Kidney (tissue), 13 donors: ENCODE measurements at regions not wholly inside any gene's neighbourhood (a gene's known extent, or its start where the extent isn't known, plus 50 kb on each side); places are given as distances from the start of the nearest gene placed in this dataset.

Experiments
- DNase-seq, 5 donors: peaks; one replicate each; pipeline ENCODE4 v3.0.0-alpha.2; 2013 to 2020
- FAIRE-seq: peaks from 2 replicates; lab custom pipeline; 2012; peaks lifted over from hg19 to GRCh38; lab: Jason Lieb, UNC
- H3K27ac ChIP-seq, 2 donors: one replicate each; pipeline ENCODE4 v1.7.0; 2013; ENCODE audit warnings: low read depth in 2 of 2, low read length in 2 of 2, inconsistent platforms in 1 of 2
- H3K27me3 ChIP-seq: one replicate; pipeline ENCODE4 v1.7.1; 2013; ENCODE audit warnings: low read length, inconsistent platforms; ENCODE audit not compliant: control insufficient read depth, insufficient read depth
- H3K36me3 ChIP-seq, 3 donors: one replicate each; pipeline versions ENCODE4 v1.7.0 to v1.7.1; 2013; ENCODE audit warnings: low read length in 3 of 3, control low read depth in 1 of 3, inconsistent platforms in 1 of 3; ENCODE audit not compliant: insufficient read depth in 3 of 3, control insufficient read depth in 2 of 3
- H3K4me1 ChIP-seq, 3 donors: one replicate each; pipeline versions ENCODE4 v1.7.0 to v1.7.1; 2013; ENCODE audit warnings: low read length in 3 of 3, inconsistent platforms in 1 of 3, low read depth in 1 of 3; ENCODE audit not compliant: control insufficient read depth in 2 of 3, insufficient read depth in 2 of 3
- H3K4me3 ChIP-seq, 3 donors: one replicate each; pipeline versions ENCODE4 v1.7.0 to v1.8.1; 2013; ENCODE audit warnings: low read length in 3 of 3, control low read depth in 1 of 3, inconsistent platforms in 1 of 3
- H3K9ac ChIP-seq, 3 donors: one replicate each; pipeline versions ENCODE4 v1.7.0 to v1.7.1; 2013; ENCODE audit warnings: low read length in 3 of 3, control low read depth in 1 of 3, inconsistent platforms in 1 of 3
- H3K9me3 ChIP-seq, 3 donors: one replicate each; pipeline versions ENCODE4 v1.7.0 to v1.7.1; 2013; ENCODE audit warnings: low read length in 3 of 3, control low read depth in 1 of 3, inconsistent platforms in 1 of 3; ENCODE audit not compliant: control insufficient read depth in 2 of 3, insufficient read depth in 1 of 3
- CTCF ChIP-seq: IDR thresholded peaks from 3 replicates; pipeline ENCODE4 v1.5.1; 2012; ENCODE audit warnings: mild to moderate bottlenecking, moderate library complexity, borderline replicate concordance; ENCODE audit not compliant: insufficient read depth; ENCODE audit errors: extremely low read depth
- intact Hi-C: fragments of 100-400 bp; cut with DNase I; formaldehyde crosslinking; loops from one replicate; pipeline ENCODE4 v1.11.1; 2022
- donor health status: control.
- donor health status: control.
- donor health status: control.
- donor health status: control.
- donor health status: control.
- donor health status: DM: yes; HTN: yes; CAD: no.
- donor health status: Normal renal cell carcinoma (clear cell type).

- Histone ChIP-seq H3K27ac (no peak overlapping the region), H3K9me3 (no peaks in the 10 kb centered on the region), H3K4me1 (no peaks in the 10 kb centered on the region), H3K36me3 (no peaks in the 10 kb centered on the region), H3K4me3 (no peak overlapping the region), H3K9ac (no peak overlapping the region), H3K27me3 (no peaks in the 10 kb centered on the region)
- FAIRE-seq, result no peak
- intact Hi-C loops, result no loop called here
- no peak for DNase-seq
- no peak for TF ChIP-seq CTCF
Observed at GRCh38 chr12:67504026-67504425, 144.5 kb upstream of the DYRK2 start.

- no peak overlapping the region for H3K9ac ChIP-seq
- DNase-seq, result no peak
- FAIRE-seq, result no peak
- no peaks in the 10 kb centered on the region for H3K9me3 ChIP-seq
- no peak for TF ChIP-seq CTCF
- no peaks in the 10 kb centered on the region for H3K27me3 ChIP-seq
- no peak overlapping the region for H3K27ac ChIP-seq
- intact Hi-C loops, result no loop called here
- H3K4me3 ChIP-seq, result no peak overlapping the region
- no peaks in the 10 kb centered on the region for H3K36me3 ChIP-seq
- H3K4me1 ChIP-seq, result no peaks in the 10 kb centered on the region
Observed at GRCh38 chr12:67506739-67507138, 141.8 kb upstream of the DYRK2 start.

GRCh38 chr12:67508830-67509229 is 139.7 kb upstream of the DYRK2 start:
- Histone ChIP-seq H3K4me1 (peaks cover 0 to 3% (median 0%) of the 10 kb centered on the region in 3 donors), H3K27me3 (no peaks in the 10 kb centered on the region), H3K36me3 (no peaks in the 10 kb centered on the region), H3K27ac (no peak overlapping the region), H3K9ac (no peak overlapping the region), H3K4me3 (no peak overlapping the region), H3K9me3 (no peaks in the 10 kb centered on the region)
- no peak for FAIRE-seq
- intact Hi-C loops, result no loop called here
- DNase-seq, result no peak
- TF ChIP-seq CTCF, result no peak
